ENCODE measurements at regions not wholly inside any gene's neighbourhood (a gene's known extent, or its start where the extent isn't known, plus 50 kb on each side); places are given as distances from the start of the nearest gene placed in this dataset.
A peak's percentile ranks its signal among the peaks of the same experiment; 100 is the strongest.

- TF ChIP-seq, protein P1, sequence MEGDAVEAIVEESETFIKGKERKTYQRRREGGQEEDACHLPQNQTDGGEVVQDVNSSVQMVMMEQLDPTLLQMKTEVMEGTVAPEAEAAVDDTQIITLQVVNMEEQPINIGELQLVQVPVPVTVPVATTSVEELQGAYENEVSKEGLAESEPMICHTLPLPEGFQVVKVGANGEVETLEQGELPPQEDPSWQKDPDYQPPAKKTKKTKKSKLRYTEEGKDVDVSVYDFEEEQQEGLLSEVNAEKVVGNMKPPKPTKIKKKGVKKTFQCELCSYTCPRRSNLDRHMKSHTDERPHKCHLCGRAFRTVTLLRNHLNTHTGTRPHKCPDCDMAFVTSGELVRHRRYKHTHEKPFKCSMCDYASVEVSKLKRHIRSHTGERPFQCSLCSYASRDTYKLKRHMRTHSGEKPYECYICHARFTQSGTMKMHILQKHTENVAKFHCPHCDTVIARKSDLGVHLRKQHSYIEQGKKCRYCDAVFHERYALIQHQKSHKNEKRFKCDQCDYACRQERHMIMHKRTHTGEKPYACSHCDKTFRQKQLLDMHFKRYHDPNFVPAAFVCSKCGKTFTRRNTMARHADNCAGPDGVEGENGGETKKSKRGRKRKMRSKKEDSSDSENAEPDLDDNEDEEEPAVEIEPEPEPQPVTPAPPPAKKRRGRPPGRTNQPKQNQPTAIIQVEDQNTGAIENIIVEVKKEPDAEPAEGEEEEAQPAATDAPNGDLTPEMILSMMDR (conservative IDR thresholded peaks at IDR 0.05), result no peak
- no peaks in the 10 kb centered on the region for H3K27me3 Mint-ChIP-seq
- H3K4me3 Mint-ChIP-seq, result no peak overlapping the region
- H3K27ac Mint-ChIP-seq, result no peak overlapping the region
- H3K36me3 Mint-ChIP-seq, result no peaks in the 10 kb centered on the region
- H3K4me1 Mint-ChIP-seq (ENCODE audit: unreplicated experiment), result peaks cover 39% of the 10 kb centered on the region
- DNase-seq (ENCODE audit: extremely low spot score, unreplicated experiment), result no peak
- no peaks in the 10 kb centered on the region for H3K9me3 Mint-ChIP-seq
Observed at GRCh38 chr12:92032965-92033364, 112.7 kb downstream of the BTG1 start.

DNA sequence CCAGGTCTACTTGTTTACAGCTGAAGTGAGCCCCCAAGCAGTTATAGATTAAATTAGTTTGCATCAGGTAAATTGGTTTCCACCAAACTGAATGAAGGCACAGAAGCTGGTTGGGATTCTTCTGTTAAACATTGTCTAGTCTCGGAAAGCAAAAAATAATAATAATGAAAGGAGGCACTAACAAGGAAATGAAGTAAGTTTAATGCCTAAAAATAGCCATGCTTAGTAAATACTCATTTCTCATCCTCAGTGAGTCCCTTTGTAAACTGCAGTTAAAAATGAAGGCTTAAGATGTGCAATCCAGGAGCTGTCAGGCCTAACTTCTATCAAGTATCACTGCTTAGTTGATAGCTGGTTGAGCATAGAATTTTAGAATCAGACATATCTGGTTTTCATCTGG, 113.5 kb downstream of the BTG1 start:
- Mint-ChIP-seq H3K9me3 (no peaks in the 10 kb centered on the region), H3K4me3 (no peak overlapping the region), H3K27me3 (no peaks in the 10 kb centered on the region), H3K36me3 (no peaks in the 10 kb centered on the region), H3K27ac (no peak overlapping the region), H3K4me1 (ENCODE audit: unreplicated experiment) (peaks cover 33% of the 10 kb centered on the region)
- TF ChIP-seq, protein P1 (conservative IDR thresholded peaks at IDR 0.05), result no peak
- no peak for DNase-seq (ENCODE audit: extremely low spot score, unreplicated experiment)

DNA sequence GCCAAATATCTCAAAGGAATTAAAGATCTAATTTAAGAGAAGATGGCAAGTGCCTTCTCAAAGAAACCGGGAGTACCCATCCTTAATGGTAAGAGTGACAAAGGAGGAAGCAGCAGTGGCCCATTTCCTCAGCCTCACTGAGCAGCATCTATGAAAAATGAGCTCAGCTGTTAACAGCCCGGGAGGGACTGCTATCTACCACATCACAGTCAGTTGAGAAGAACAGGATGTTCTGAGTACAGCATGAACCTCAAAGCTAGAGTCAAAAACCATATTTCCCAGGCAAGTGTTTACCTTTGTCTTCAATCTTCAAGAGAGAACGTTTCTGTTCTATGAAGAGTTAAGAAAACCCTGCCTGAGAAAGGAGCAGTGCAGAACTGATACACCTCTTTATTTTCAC, 115.0 kb downstream of the BTG1 start:
- H3K27me3 Mint-ChIP-seq, result no peaks in the 10 kb centered on the region
- DNase-seq (ENCODE audit: extremely low spot score, unreplicated experiment), result no peak
- no peak overlapping the region for H3K4me3 Mint-ChIP-seq
- peaks cover 26% of the 10 kb centered on the region for H3K4me1 Mint-ChIP-seq (ENCODE audit: unreplicated experiment)
- no peaks in the 10 kb centered on the region for H3K9me3 Mint-ChIP-seq
- no peaks in the 10 kb centered on the region for H3K36me3 Mint-ChIP-seq
- TF ChIP-seq, protein P1 (conservative IDR thresholded peaks at IDR 0.05), result no peak
- peak overlapping the region; percentile 28 for H3K27ac Mint-ChIP-seq

GRCh38 chr12:92029902-92030586, 115.6 kb downstream of the BTG1 start:
- no peak for DNase-seq (ENCODE audit: extremely low spot score, unreplicated experiment)
- no peaks in the 10 kb centered on the region for H3K9me3 Mint-ChIP-seq
- H3K36me3 Mint-ChIP-seq, result no peaks in the 10 kb centered on the region
- H3K4me3 Mint-ChIP-seq, result no peak overlapping the region
- peak overlapping the region; percentile 28 for H3K27ac Mint-ChIP-seq
- no peaks in the 10 kb centered on the region for H3K27me3 Mint-ChIP-seq
- TF ChIP-seq, protein P1 (conservative IDR thresholded peaks at IDR 0.05), result no peak
- peaks cover 20% of the 10 kb centered on the region for H3K4me1 Mint-ChIP-seq (ENCODE audit: unreplicated experiment)

- Mint-ChIP-seq H3K4me1 (ENCODE audit: unreplicated experiment) (peaks cover 13% of the 10 kb centered on the region), H3K36me3 (no peaks in the 10 kb centered on the region), H3K4me3 (no peak overlapping the region), H3K9me3 (no peaks in the 10 kb centered on the region), H3K27ac (no peak overlapping the region), H3K27me3 (no peaks in the 10 kb centered on the region)
- DNase-seq (ENCODE audit: extremely low spot score, unreplicated experiment), result no peak
- TF ChIP-seq, protein P1 (conservative IDR thresholded peaks at IDR 0.05), result no peak
Observed at GRCh38 chr12:92029136-92029535, 116.5 kb downstream of the BTG1 start.

GRCh38 chr12:92028441-92028709, 117.3 kb downstream of the BTG1 start:
- no peak for DNase-seq (ENCODE audit: extremely low spot score, unreplicated experiment)
- Mint-ChIP-seq H3K36me3 (no peaks in the 10 kb centered on the region), H3K4me1 (ENCODE audit: unreplicated experiment) (peaks cover 13% of the 10 kb centered on the region), H3K27ac (no peak overlapping the region), H3K9me3 (no peaks in the 10 kb centered on the region), H3K27me3 (no peaks in the 10 kb centered on the region), H3K4me3 (no peak overlapping the region)
- TF ChIP-seq, protein P1 (conservative IDR thresholded peaks at IDR 0.05), result no peak
